Activated T-cell treated with anti-CD3 and anti-CD28 coated beads for 24 hours (primary cell): ENCODE measurements at regions not wholly inside any gene's neighbourhood (a gene's known extent, or its start where the extent isn't known, plus 50 kb on each side); places are given as distances from the start of the nearest gene placed in this dataset.
"Not testable (repeated sequence)": the region's sequence is repeated elsewhere in the genome, so short reads cannot be mapped to it uniquely, and the experiment has no call there.

Experiments
- DNase-seq: peaks from one replicate; pipeline ENCODE4 v3.0.0-alpha.2; 2020; ENCODE audit warnings: low read depth

GRCh38 chr15:20191508-20192125, 350.0 kb downstream of the GOLGA6L6 start:
- not testable (repeated sequence) for DNase-seq

- not testable (repeated sequence) for DNase-seq
Observed at GRCh38 chr15:20188611-20189010, 353.0 kb downstream of the GOLGA6L6 start.

- not testable (repeated sequence) for DNase-seq
Observed at GRCh38 chr15:20187370-20188355, 353.9 kb downstream of the GOLGA6L6 start.

- not testable (repeated sequence) for DNase-seq
Observed at GRCh38 chr15:20184879-20185278, 356.7 kb downstream of the GOLGA6L6 start.

GRCh38 chr15:20168221-20168620, 373.4 kb downstream of the GOLGA6L6 start:
- not testable (repeated sequence) for DNase-seq

GRCh38 chr15:20153528-20153927, 388.1 kb downstream of the GOLGA6L6 start:
- DNase-seq = not testable (repeated sequence)

- not testable (repeated sequence) for DNase-seq
Observed at GRCh38 chr15:20148679-20149078, 392.9 kb downstream of the GOLGA6L6 start.

- not testable (repeated sequence) for DNase-seq
Observed at GRCh38 chr15:20148008-20148407, 393.6 kb downstream of the GOLGA6L6 start.

- DNase-seq = not testable (repeated sequence)
Observed at GRCh38 chr15:20144333-20145036, 397.1 kb downstream of the GOLGA6L6 start.

GRCh38 chr15:20142906-20143305, 398.7 kb downstream of the GOLGA6L6 start:
- not testable (repeated sequence) for DNase-seq

GRCh38 chr15:20142410-20142809, 399.2 kb downstream of the GOLGA6L6 start:
- DNase-seq = not testable (repeated sequence)

- DNase-seq = not testable (repeated sequence)
Observed at GRCh38 chr15:20124668-20125067, 416.9 kb downstream of the GOLGA6L6 start.

GRCh38 chr15:20106026-20106425, 435.6 kb downstream of the GOLGA6L6 start:
- no peak for DNase-seq

GRCh38 chr15:20105011-20105990, 436.3 kb downstream of the GOLGA6L6 start:
- not testable (repeated sequence) for DNase-seq

GRCh38 chr15:20104551-20104950, 437.0 kb downstream of the GOLGA6L6 start:
- not testable (repeated sequence) for DNase-seq

GRCh38 chr15:20102862-20103261, 438.7 kb downstream of the GOLGA6L6 start:
- DNase-seq = not testable (repeated sequence)

- DNase-seq = not testable (repeated sequence)
Observed at GRCh38 chr15:20102209-20102608, 439.4 kb downstream of the GOLGA6L6 start.

- not testable (repeated sequence) for DNase-seq
Observed at GRCh38 chr15:20101281-20101680, 440.3 kb downstream of the GOLGA6L6 start.

GRCh38 chr15:20100604-20101270, 440.9 kb downstream of the GOLGA6L6 start:
- not testable (repeated sequence) for DNase-seq

GRCh38 chr15:20095699-20096303, 445.8 kb downstream of the GOLGA6L6 start:
- DNase-seq = not testable (repeated sequence)
